T-helper 2 cell treated with Interferon-gamma antibody and Interleukin-4, amounts not matched to agents 5 μg/mL and 100 μg/mL, for 36 hours (primary cell): ENCODE measurements at regions not wholly inside any gene's neighbourhood (a gene's known extent, or its start where the extent isn't known, plus 50 kb on each side); places are given as distances from the start of the nearest gene placed in this dataset.
A peak's percentile ranks its signal among the peaks of the same experiment; 100 is the strongest.

Experiments used
- DNase-seq: peaks from one replicate; pipeline ENCODE4 v3.0.0; 2021; ENCODE audit warnings: low spot score
- H3K27ac Mint-ChIP-seq: one replicate; pipeline ENCODE4 v1.8.0; 2021; ENCODE audit warnings: mild to moderate bottlenecking, mixed read lengths
- H3K27me3 Mint-ChIP-seq: one replicate; pipeline ENCODE4 v1.8.0; 2021; ENCODE audit warnings: low read depth, mixed read lengths
- H3K36me3 Mint-ChIP-seq: one replicate; pipeline ENCODE4 v1.8.0; 2021; ENCODE audit warnings: low read depth, mixed read lengths
- H3K4me1 Mint-ChIP-seq: one replicate; pipeline ENCODE4 v1.8.0; 2021; ENCODE audit warnings: low read depth, mixed read lengths
- H3K4me3 Mint-ChIP-seq: one replicate; pipeline ENCODE4 v1.8.0; 2022; ENCODE audit warnings: mild to moderate bottlenecking, moderate library complexity, mixed read lengths
- H3K9me3 Mint-ChIP-seq: one replicate; pipeline ENCODE4 v1.8.0; 2021; ENCODE audit warnings: mixed read lengths

- Mint-ChIP-seq H3K4me3 (no peak overlapping the region), H3K4me1 (no peaks in the 10 kb centered on the region), H3K36me3 (no peaks in the 10 kb centered on the region), H3K27me3 (peaks cover 44% of the 10 kb centered on the region), H3K27ac (no peak overlapping the region), H3K9me3 (no peaks in the 10 kb centered on the region)
- no peak for DNase-seq
Observed at GRCh38 chr3:124563376-124563775, 166.9 kb upstream of the UMPS start.

GRCh38 chr3:124565013-124565412 lies 165.2 kb upstream of the UMPS start:
- H3K4me1 Mint-ChIP-seq = no peaks in the 10 kb centered on the region
- peaks cover 39% of the 10 kb centered on the region for H3K27me3 Mint-ChIP-seq
- no peak overlapping the region for H3K27ac Mint-ChIP-seq
- no peaks in the 10 kb centered on the region for H3K9me3 Mint-ChIP-seq
- DNase-seq = peak; percentile 29
- no peak overlapping the region for H3K4me3 Mint-ChIP-seq
- H3K36me3 Mint-ChIP-seq = no peaks in the 10 kb centered on the region

- Mint-ChIP-seq H3K4me1 (no peaks in the 10 kb centered on the region), H3K4me3 (no peak overlapping the region), H3K36me3 (no peaks in the 10 kb centered on the region), H3K9me3 (no peaks in the 10 kb centered on the region), H3K27me3 (peaks cover 35% of the 10 kb centered on the region), H3K27ac (no peak overlapping the region)
- DNase-seq = no peak
Observed at GRCh38 chr3:124565551-124565950, 164.7 kb upstream of the UMPS start.

- no peak overlapping the region for H3K27ac Mint-ChIP-seq
- no peaks in the 10 kb centered on the region for H3K4me1 Mint-ChIP-seq
- DNase-seq = no peak
- no peaks in the 10 kb centered on the region for H3K36me3 Mint-ChIP-seq
- H3K27me3 Mint-ChIP-seq = peaks cover 33% of the 10 kb centered on the region
- no peaks in the 10 kb centered on the region for H3K9me3 Mint-ChIP-seq
- no peak overlapping the region for H3K4me3 Mint-ChIP-seq
Observed at GRCh38 chr3:124566701-124567100, 163.6 kb upstream of the UMPS start.

- H3K27me3 Mint-ChIP-seq = peaks cover 28% of the 10 kb centered on the region
- DNase-seq = no peak
- no peaks in the 10 kb centered on the region for H3K4me1 Mint-ChIP-seq
- H3K36me3 Mint-ChIP-seq = no peaks in the 10 kb centered on the region
- H3K27ac Mint-ChIP-seq = no peak overlapping the region
- no peak overlapping the region for H3K4me3 Mint-ChIP-seq
- no peaks in the 10 kb centered on the region for H3K9me3 Mint-ChIP-seq
Observed at GRCh38 chr3:124567179-124567578, 163.1 kb upstream of the UMPS start.

- Mint-ChIP-seq H3K27me3 (peaks cover 21% of the 10 kb centered on the region), H3K36me3 (no peaks in the 10 kb centered on the region), H3K4me3 (no peak overlapping the region), H3K4me1 (no peaks in the 10 kb centered on the region), H3K9me3 (no peaks in the 10 kb centered on the region), H3K27ac (no peak overlapping the region)
- DNase-seq = no peak
Observed at GRCh38 chr3:124569761-124570160, 160.5 kb upstream of the UMPS start.

- Mint-ChIP-seq H3K9me3 (no peaks in the 10 kb centered on the region), H3K4me3 (no peak overlapping the region), H3K27ac (no peak overlapping the region), H3K27me3 (peaks cover 22% of the 10 kb centered on the region), H3K36me3 (no peaks in the 10 kb centered on the region), H3K4me1 (no peaks in the 10 kb centered on the region)
- DNase-seq = no peak
Observed at GRCh38 chr3:124570232-124570631, 160.0 kb upstream of the UMPS start.

GRCh38 chr3:124572851-124573405 lies 157.3 kb upstream of the UMPS start:
- Mint-ChIP-seq H3K36me3 (no peaks in the 10 kb centered on the region), H3K4me3 (no peak overlapping the region), H3K27ac (no peak overlapping the region), H3K27me3 (peaks cover 21% of the 10 kb centered on the region), H3K4me1 (no peaks in the 10 kb centered on the region), H3K9me3 (no peaks in the 10 kb centered on the region)
- DNase-seq = no peak

- peaks cover 25% of the 10 kb centered on the region for H3K27me3 Mint-ChIP-seq
- H3K36me3 Mint-ChIP-seq = no peaks in the 10 kb centered on the region
- no peak overlapping the region for H3K27ac Mint-ChIP-seq
- H3K4me1 Mint-ChIP-seq = no peaks in the 10 kb centered on the region
- DNase-seq = no peak
- H3K9me3 Mint-ChIP-seq = no peaks in the 10 kb centered on the region
- H3K4me3 Mint-ChIP-seq = no peak overlapping the region
Observed at GRCh38 chr3:124574012-124574411, 156.2 kb upstream of the UMPS start.

GRCh38 chr3:124576565-124577493 lies 153.4 kb upstream of the UMPS start:
- no peak for DNase-seq
- Mint-ChIP-seq H3K36me3 (no peaks in the 10 kb centered on the region), H3K4me3 (no peak overlapping the region), H3K4me1 (no peaks in the 10 kb centered on the region), H3K27ac (no peak overlapping the region), H3K27me3 (peaks cover 24% of the 10 kb centered on the region), H3K9me3 (no peaks in the 10 kb centered on the region)

- no peak for DNase-seq
- Mint-ChIP-seq H3K4me3 (no peak overlapping the region), H3K27me3 (peaks cover 28% of the 10 kb centered on the region), H3K27ac (no peak overlapping the region), H3K9me3 (no peaks in the 10 kb centered on the region), H3K4me1 (no peaks in the 10 kb centered on the region), H3K36me3 (no peaks in the 10 kb centered on the region)
Observed at GRCh38 chr3:124577494-124578167, 152.6 kb upstream of the UMPS start.

- H3K4me1 Mint-ChIP-seq = no peaks in the 10 kb centered on the region
- H3K27me3 Mint-ChIP-seq = peaks cover 44% of the 10 kb centered on the region
- H3K9me3 Mint-ChIP-seq = no peaks in the 10 kb centered on the region
- H3K36me3 Mint-ChIP-seq = no peaks in the 10 kb centered on the region
- no peak overlapping the region for H3K4me3 Mint-ChIP-seq
- no peak for DNase-seq
- no peak overlapping the region for H3K27ac Mint-ChIP-seq
Observed at GRCh38 chr3:124579641-124580040, 150.6 kb upstream of the UMPS start.

- Mint-ChIP-seq H3K36me3 (no peaks in the 10 kb centered on the region), H3K27me3 (peaks cover 57% of the 10 kb centered on the region), H3K27ac (no peak overlapping the region), H3K4me3 (no peak overlapping the region), H3K9me3 (no peaks in the 10 kb centered on the region), H3K4me1 (peaks cover 5% of the 10 kb centered on the region)
- no peak for DNase-seq
Observed at GRCh38 chr3:124582196-124582595, 148.1 kb upstream of the UMPS start.
